UCSD-AML1 (cell line): ENCODE measurements at regions not wholly inside any gene's neighbourhood (a gene's known extent, or its start where the extent isn't known, plus 50 kb on each side); places are given as distances from the start of the nearest gene placed in this dataset.
"Not testable (repeated sequence)": the region's sequence is repeated elsewhere in the genome, so short reads cannot be mapped to it uniquely, and the experiment has no call there.

Experiments used
- DNase-seq: peaks from one replicate; lab custom pipeline; 2025; ENCODE audit not compliant: unreplicated experiment; lab: John Stamatoyannopoulos, UW

DNA sequence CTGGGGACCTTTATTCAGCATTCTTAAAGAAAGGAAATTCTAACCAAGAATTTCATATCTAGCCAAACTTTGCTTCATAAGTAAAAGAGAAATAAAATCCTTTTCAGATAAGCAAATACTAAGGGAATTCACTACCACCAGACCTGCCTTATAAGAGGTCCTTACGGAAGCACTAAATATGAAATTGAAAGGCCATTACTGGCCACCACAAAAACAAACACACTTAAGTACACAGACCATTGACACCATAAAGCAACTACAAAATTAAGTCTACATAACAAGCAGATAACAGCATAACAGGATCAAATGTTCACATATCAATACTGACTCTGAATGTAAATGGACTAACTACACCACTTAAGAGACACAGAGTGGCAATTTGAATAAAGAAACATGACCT, 361.4 kb upstream of the POU5F2 start:
- DNase-seq: no peak

DNA sequence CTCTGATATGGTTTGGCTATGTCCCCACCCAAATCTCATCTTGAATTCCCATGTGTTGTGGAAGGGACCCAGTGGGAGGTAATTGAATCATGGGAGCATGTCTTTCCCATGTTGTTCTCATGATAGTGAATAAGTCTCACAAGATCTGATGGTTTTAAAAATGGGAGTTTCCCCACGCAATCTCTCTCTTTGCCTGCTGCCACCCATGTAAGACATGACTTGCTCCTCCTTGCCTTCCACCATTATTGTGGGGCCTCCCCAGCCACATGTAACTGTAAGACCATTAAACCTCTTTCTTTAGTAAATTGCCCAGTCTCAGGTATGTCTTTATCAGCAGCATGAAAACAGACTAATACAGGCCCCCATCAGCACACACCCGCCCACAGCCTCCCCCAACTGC, 356.0 kb upstream of the POU5F2 start:
- DNase-seq: not testable (repeated sequence)

DNA sequence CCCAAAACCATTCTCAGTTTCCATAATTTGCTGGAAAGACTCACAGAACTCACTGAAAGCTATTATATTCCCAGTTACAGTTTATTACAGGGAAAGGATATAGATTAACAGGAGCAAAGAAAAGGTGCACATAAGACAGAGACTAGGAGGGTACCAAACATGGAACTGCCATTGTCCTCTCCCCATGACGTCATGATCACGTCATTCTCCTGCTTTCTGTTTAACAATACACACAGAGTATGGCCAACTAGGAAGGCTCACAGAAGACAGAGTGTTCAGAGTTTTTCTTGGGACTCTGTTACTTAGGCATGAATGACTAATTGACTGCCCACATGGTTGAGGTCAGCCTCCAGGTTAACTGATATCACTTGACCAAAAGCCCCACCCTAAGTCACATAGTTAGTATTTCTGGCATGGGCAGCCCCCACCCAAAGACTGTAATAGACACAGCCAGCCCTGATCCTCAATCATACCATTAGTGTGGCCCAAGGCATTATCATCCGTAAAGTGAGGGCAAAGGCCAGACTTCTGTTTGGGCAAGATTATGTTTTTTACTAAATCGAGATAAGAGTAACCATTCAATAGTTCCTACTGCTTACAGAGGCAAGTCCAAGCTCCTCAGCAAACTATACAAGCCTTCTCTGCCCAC, 353.5 kb upstream of the POU5F2 start:
- no peak for DNase-seq

DNA sequence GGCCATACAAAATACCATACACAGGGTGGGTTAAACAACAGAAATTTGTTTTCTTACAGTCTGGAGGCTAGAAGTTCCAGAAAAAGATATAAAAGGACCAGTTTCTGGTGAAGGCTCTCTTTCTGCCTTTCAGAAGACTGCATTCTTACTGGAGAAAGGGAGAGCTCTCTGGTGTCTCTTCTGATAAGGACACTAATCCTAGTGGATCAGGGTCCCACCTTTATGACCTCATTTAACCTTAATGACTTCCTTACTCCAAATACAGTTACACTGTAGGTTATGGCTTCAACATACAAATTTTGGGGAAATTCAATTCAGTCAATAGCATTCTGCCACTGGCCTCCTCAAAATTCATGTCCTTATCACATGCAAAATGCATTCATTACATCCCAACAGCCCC, 351.9 kb upstream of the POU5F2 start:
- no peak for DNase-seq

DNA sequence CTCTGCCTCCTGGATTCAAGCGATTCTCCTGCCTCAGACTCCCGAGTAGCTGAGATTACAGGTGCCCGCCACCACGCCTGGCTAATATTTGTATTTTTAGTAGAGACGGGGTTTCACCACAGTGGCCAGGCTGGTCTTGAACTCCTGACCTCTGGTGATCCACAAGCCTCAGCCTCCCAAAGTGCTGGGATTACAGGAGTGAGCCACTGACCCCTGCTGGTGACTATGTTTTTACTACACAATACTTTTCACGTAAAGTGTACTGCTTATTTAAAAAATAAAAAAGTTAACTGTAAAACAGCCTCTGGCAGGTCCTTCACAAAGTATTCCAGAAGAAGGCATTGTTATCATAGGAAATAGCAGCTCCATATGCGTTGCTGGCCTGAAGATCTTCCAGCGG, 345.2 kb upstream of the POU5F2 start:
- not testable (repeated sequence) for DNase-seq

DNA sequence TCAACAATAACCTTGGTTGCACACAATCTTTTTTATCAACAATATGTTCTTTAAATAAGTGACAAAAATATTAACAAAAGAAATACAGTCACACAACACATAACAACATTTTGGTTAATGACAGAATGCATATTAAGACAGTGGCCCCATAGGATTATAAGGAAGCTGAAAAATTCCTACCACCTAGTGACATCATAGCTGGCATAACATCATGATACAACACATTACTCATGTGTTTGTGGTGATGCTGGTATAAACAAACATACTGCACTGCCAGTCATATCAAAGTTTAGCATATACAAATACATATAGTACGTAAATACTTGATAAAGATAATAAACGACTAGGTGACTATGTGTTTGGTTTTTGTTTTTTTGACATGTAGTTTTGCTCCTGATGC, 344.8 kb upstream of the POU5F2 start:
- no peak for DNase-seq

DNA sequence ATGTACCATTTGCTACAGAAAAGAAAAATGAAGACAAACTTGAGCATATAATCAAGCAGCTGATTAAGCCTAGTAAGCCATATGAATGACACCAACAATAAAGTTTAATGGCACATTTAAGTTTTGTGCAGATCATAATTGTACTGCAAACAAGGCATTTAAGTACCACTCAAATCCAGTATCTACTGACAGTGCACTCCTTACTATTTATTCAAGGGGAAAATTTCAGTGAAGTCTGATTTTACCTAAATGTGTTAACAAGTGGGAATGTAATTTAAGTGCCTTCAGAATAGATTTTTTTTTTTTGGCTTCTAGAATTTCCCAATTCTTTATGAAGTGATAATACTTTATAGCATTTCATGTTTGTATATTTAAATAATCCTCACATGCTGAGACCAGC, 341.0 kb upstream of the POU5F2 start:
- DNase-seq: no peak

DNA sequence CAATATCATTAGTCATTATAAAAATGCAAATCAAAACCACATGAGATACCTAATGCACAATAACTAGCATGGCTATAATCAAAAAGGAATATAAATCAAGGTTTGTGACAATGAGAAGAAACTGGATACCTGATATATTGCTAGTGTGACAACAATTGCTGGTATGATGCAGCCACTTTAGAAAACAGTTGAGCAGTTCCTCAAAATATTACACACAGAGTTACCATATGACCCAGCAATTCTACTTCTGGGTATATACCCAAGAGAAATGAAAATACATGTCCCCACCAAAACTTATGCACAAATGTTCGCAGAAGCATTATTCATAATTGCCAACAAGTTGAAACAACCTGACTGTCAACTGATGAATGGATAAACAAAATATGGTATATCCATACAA, 339.7 kb upstream of the POU5F2 start:
- no peak for DNase-seq

DNA sequence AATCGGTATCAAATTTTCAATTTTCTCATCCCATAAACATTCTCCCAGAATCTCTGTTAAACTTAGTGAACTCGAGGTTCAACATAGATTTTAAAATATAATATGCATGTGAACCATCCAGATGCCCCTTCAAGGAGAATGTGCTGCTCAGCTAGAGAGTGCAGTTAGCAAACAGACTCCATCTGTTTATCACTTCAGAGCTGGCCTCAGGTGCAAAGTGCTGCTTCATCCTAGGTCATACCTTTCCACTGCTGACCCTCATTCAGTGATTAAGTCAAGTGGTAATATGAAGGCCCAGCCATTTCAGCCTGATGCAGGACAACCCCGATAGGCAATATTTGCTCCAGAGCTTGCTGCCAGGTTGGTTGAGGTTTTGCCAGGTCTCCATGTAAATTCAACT, 339.0 kb upstream of the POU5F2 start:
- DNase-seq: no peak

DNA sequence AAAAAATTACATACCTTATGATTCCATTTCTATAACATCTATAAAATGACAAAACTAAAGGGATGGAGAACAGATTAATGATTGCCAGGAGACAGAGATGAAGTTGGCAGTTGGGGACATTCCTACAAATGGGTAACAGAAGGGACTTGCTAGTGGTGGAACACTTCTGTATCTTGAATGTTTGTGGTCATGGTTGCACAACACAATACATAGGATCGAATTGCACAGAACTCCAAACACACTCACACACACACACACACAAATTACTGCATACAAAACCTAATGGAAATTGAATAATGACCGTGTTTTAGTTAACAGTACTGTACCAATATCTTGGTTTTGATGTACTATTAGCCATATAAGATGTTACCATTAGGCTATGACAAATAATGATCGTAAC, 330.7 kb upstream of the POU5F2 start:
- no peak for DNase-seq

DNA sequence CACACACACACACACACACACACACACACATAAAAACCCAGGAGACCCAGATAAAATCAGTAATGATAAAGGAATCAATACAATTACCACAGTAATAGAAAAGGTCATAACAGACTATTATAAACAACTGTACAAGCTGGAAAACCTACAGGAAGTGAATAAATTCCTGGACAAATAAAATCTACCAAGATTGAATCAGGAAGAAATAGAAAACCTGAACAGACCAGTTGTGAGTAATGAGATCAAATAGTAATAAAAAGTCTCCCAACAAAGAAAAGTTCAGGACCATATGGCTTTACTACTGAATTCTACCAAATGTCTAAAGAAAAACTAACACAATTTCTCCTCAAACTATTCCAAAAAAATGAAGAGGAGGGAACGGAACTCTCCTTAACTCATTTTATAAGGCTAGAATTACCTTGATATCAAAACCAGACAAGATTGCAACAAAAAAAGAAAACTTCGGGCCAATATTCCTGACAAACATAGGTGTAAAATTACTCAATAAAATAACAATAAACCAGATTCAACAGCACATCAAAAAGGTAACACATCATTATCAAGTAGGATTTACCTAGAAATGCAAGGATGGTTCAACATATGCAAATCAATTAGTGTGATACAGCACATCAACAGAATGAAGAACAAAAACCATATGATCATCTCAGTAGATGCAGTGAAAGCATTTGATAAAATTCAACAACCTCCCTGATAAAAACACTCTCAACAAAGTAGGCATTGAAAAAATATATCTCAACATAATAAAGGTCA, 325.2 kb upstream of the POU5F2 start:
- no peak for DNase-seq

DNA sequence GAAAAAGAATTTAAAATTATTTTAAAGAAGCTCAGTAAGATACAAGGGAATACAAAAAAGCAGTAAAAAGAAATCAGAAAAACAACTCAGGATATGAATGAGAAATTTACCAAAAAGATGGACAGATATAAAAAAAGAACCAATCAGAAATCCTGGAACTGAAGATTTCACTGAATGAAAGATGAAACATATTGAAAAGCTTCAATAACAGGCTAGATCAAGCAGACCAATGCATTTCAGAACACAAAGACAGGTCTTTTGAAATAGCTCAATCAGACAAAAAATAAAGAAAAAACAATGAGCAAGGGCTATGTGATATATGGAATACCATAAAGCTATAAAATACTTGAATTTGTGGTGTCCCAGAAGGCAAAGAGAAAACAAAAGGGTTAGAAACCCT, 322.6 kb upstream of the POU5F2 start:
- no peak for DNase-seq

DNA sequence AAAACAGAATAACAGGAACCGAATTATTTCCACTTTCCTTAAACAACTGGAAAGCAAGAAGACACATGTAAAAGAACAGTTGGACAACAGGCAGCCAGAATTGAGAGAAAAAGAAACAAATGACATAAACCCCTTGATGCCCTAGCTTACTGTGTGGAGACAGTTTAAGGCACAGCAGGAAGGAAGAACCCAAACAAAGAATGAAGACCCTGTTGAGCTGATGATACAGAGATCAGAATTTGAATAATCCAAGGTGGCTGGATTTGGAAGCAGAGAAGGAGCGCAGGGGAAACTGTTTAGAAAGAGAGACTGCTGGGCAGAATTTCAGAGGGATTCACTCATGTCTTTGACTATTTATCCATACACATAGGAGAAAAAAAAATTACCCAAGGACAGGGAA, 316.3 kb upstream of the POU5F2 start:
- no peak for DNase-seq

DNA sequence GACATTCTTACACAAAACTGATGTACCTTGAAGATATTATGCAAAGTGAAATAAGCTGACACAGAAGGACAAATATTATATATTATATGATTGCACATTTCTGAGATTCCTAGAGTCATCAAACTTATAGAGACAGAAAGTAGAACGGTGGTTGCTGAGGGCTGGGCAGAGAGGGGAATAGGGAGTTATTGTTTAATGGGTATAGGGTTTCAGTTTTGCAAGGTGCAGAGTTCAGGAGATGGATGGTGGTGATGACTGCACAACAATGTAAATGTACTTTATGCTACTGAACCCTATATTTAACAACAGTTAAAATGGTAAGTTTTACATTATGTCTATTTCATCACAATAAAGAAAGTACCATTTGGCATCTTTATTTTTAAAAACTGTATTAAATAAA, 315.8 kb upstream of the POU5F2 start:
- DNase-seq: no peak

DNA sequence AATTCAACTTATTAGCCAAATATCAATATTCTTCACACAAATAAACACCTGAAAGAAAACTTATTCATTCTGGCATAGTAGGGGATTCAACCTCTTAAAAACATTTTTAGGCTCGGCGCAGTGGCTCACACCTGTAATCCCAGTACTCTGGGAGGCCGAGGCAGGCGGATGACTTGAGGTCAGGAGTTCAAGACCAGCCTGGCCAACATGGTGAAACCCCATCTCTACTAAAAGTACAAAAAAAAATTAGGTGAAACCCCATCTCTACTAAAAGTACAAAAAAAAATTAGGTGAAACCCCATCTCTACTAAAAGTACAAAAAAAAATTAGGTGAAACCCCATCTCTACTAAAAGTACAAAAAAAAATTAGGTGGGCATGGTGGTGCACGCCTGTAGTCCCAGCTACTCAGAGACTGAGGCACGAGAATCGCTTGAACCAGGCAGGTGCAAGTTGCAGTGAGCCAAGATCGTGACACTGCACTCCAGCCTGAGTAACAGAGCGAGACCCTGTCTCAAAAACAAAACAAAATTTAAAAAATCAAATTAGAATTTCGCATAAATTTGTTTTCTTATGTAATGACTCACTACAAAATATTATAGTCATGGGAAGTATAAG, 308.0 kb upstream of the POU5F2 start:
- not testable (repeated sequence) for DNase-seq

DNA sequence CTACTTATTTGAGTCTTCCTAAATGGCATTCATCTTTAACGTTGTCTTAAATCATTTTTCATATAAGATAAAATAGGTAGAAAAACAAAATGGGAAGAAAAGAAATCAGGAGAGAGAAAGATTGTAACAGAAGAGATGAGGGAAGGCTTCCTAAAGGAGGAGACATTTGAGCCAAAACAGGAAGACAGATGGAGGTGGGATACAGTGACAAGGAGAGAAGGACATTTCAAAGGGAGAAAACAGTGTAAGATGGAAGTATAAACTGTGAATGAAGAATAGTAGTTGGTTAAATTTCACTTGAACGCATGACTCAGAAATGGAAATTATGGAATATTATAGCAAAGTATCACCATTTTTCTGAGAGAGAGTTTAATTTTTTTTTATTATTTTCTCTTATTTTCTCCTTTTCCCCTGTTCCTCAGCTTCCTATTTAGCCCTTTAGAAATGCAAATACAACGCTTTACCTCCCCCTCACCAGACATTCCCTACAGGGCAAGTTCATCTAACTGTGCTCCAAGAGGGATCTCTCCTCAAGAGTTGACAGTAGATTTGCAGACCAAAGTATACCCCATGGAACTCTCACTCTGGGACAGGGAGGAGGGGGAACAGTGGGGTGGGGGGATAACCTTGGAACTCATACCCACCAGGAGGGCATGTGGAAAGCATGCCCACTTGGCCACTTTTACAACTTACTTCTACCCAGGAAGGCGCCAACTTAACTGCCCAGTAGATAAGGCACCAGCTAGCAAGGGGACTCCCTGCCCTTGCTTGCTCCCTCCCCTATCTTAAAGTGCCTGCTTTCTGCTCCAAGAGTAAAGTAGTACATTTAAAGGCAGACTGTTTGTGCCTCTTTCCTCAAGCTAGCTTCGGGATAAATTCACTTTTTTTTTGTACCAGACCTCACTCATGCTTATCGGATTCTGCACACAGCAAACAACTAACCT, 304.7 kb upstream of the POU5F2 start:
- no peak for DNase-seq

DNA sequence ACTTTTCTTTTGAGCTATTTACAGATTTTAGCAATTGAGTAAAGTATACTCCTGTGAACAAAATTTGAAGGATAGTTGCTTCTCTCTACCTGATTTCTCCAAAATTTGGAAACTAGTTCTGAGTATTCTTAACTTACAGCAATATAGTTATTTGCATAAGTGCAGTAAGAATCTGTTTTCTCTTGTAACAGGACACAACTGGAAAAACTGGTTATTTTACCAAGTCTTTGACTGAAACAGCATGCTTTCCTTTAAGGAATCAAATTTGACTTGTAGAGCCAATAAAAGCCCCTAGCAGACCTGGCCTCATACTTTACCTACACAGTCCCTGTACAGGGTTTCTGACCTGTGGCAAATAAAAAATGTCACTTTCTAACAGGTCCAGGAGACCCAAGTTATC, 301.9 kb upstream of the POU5F2 start:
- DNase-seq: no peak

DNA sequence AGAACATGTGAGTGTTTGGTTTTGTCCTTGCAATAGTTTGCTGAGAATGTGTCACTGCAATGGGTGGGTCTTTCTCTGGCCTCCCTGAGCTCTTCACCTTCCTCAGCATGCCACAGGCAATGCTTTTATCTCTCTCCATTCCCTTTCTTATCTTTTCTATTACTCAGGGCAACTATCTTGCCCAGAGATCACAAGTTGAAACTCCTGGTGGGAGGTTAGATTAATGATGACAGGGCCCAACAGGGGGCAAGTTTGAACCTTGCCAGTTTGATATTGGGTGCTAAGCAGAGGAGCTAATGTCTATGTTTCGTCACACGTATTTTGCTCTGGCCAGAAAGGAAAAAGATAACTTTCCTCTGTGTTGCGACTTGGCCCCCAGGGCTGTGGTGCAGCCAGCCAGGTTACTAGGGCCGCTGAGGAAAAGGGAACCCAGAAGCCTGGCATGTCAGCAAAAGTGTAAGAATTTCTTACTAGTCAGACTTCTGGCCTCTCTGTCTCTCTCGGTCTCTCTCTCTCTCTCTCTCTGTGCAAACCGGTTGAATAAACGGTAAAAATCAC, 299.3 kb upstream of the POU5F2 start:
- no peak for DNase-seq

DNA sequence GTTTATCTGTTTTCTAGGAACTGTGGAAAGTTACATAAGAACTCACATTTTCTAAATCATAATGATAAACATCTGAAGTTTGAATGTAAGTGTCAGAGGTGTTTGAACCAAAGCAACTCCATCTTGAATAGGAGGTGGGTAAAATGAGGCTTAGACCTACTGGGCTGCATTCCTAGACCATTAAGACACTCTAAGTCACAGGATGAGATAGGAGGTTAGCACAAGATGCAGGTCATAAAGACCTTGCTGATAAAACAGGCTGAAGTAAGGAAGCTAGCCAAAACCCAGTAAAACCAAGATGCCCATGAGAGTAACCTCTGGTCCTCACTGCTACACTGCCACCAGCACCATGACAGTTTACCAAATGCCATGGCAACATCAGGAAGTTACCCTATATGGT, 297.7 kb upstream of the POU5F2 start:
- no peak for DNase-seq

DNA sequence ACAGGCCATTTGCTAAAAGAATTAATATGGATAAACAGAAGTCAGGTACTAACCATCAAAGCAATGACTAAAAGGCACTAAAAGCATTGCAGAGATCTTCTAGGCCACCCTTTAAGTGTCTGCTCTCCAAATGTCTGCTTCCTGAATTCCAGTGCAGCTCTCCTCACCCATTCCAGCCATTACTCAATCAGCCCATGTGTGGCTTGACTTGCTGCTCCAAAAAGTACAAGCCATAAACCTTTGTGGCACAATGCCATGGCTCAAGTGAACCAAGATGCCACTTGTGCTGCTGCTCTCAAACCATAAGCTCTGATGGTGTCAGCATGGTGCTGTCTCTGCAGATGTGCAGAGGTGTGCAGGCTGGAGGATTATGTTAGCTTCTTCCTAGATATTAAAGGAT, 290.2 kb upstream of the POU5F2 start:
- DNase-seq: no peak

DNA sequence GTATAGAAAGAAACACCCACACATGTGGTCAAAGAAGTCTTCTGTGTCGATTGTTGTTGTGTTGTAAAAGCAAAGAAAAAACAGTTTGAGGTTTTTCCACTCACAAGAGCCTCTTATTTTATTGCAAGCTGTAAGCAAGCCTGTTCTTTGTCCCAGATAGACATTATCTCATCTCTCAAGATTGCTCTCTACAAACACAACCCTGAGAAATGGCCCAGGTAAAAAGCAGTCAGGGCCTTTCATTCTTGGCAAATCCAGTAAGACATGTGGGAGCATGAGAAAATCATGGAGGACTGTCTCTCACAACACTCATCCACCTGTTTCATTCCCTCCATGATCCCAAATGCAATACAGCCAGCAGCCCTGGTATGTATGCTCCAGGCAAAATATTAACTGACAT, 286.6 kb upstream of the POU5F2 start:
- no peak for DNase-seq
